ENCODE measurements at regions not wholly inside any gene's neighbourhood (a gene's known extent, or its start where the extent isn't known, plus 50 kb on each side); places are given as distances from the start of the nearest gene placed in this dataset.

GRCh38 chr2:60296219-60296955 is 257.1 kb downstream of the BCL11A start:
- peaks cover 0 to 4% (median 0%) of the 10 kb centered on the region in 11 donors for H3K9me3 ChIP-seq
- 91 to 93% methylated on average over 8 of the region's 8 CpGs for WGBS, 2 donors
- no peak for TF ChIP-seq CTCF (IDR thresholded peaks at IDR 0.05)
- DNase-seq = no peak
- ATAC-seq = no peak
- intact Hi-C loops (cut with DNase I) = no loop called here
- H3K27ac ChIP-seq = no peak overlapping the region
- H3K4me3 ChIP-seq = no peak overlapping the region
- H3K27me3 ChIP-seq = peaks cover 0 to 5% (median 0%) of the 10 kb centered on the region in 7 donors
- no peaks in the 10 kb centered on the region for H3K4me1 ChIP-seq
- no peaks in the 10 kb centered on the region for H3K36me3 ChIP-seq

- intact Hi-C loops (cut with DNase I) = no loop called here
- H3K36me3 ChIP-seq = no peaks in the 10 kb centered on the region
- DNase-seq (no peak), ATAC-seq (no peak)
- peaks cover 0 to 4% (median 0%) of the 10 kb centered on the region in 11 donors for H3K9me3 ChIP-seq
- WGBS, 2 donors = 76 to 84% methylated on average over 9 of the region's 9 CpGs
- no peaks in the 10 kb centered on the region for H3K4me1 ChIP-seq
- H3K27ac ChIP-seq = no peak overlapping the region
- H3K27me3 ChIP-seq = peaks cover 0 to 5% (median 0%) of the 10 kb centered on the region in 7 donors
- H3K4me3 ChIP-seq = no peak overlapping the region
- TF ChIP-seq CTCF (IDR thresholded peaks at IDR 0.05) = no peak
Observed at GRCh38 chr2:60295636-60295962, 257.9 kb downstream of the BCL11A start.

- TF ChIP-seq CTCF (IDR thresholded peaks at IDR 0.05) = no peak
- WGBS, 2 donors = 61 to 71% methylated on average over 20 of the region's 20 CpGs
Observed at GRCh38 chr2:60294901-60295635, 258.4 kb downstream of the BCL11A start.

GRCh38 chr2:60292242-60292641 is 261.2 kb downstream of the BCL11A start:
- H3K4me1 ChIP-seq = no peaks in the 10 kb centered on the region
- H3K4me3 ChIP-seq = no peak overlapping the region
- no peak overlapping the region for H3K27ac ChIP-seq
- H3K9me3 ChIP-seq = peaks cover 0 to 4% (median 0%) of the 10 kb centered on the region in 11 donors
- ATAC-seq (no peak), DNase-seq (no peak)
- H3K36me3 ChIP-seq = no peaks in the 10 kb centered on the region
- TF ChIP-seq CTCF (IDR thresholded peaks at IDR 0.05) = no peak
- intact Hi-C loops (cut with DNase I) = no loop called here
- peaks cover 0 to 5% (median 0%) of the 10 kb centered on the region in 7 donors for H3K27me3 ChIP-seq
- WGBS, 2 donors = 86 to 92% methylated on average over 3 of the region's 3 CpGs

More at GRCh38 chr2:60294901-60295635, 258.4 kb downstream of the BCL11A start:
- Histone ChIP-seq H3K27ac (no peak overlapping the region), H3K4me1 (no peaks in the 10 kb centered on the region), H3K27me3 (peaks cover 0 to 5% (median 0%) of the 10 kb centered on the region in 7 donors), H3K9me3 (peaks cover 0 to 4% (median 0%) of the 10 kb centered on the region in 11 donors), H3K4me3 (no peak overlapping the region), H3K36me3 (no peaks in the 10 kb centered on the region)
- DNase-seq (no peak), ATAC-seq (no peak)
- intact Hi-C loops (cut with DNase I) = no loop called here

Measured in heart right ventricle (tissue), 16 donors.